Neutrophil (primary cell): ENCODE measurements at regions not wholly inside any gene's neighbourhood (a gene's known extent, or its start where the extent isn't known, plus 50 kb on each side); places are given as distances from the start of the nearest gene placed in this dataset.
"Not testable (repeated sequence)": the region's sequence is repeated elsewhere in the genome, so short reads cannot be mapped to it uniquely, and the experiment has no call there.

Experiments used
- H3K27ac ChIP-seq: fragments of 200-600 bp; sonication (generic); 2 replicates; pipeline ENCODE4 v1.5.1; 2016; ENCODE audit warnings: mild to moderate bottlenecking, moderate library complexity
- H3K27me3 ChIP-seq: fragments of 200-600 bp; sonication (generic); 2 replicates; pipeline ENCODE4 v1.6.0; 2016; ENCODE audit warnings: mild to moderate bottlenecking
- H3K36me3 ChIP-seq: fragments of 200-600 bp; sonication (generic); 2 replicates; pipeline ENCODE4 v1.5.1; 2017
- H3K4me1 ChIP-seq, 2 experiments: fragments of 200-600 bp in 1 of 2; sonication (generic) in 1 of 2; 1 replicate in 1 of 2; 2 replicates in 1 of 2; pipeline versions ENCODE4 v1.5.1 to v1.6.1; 2013 to 2016; ENCODE audit warnings: low read depth in 1 of 2, low read length in 1 of 2, mild to moderate bottlenecking in 1 of 2, moderate library complexity in 1 of 2; ENCODE audit not compliant: control insufficient read depth in 1 of 2, insufficient read depth in 1 of 2
- H3K4me3 ChIP-seq, 2 experiments: fragments of 200-600 bp in 1 of 2; sonication (generic) in 1 of 2; 1 replicate in 1 of 2; 2 replicates in 1 of 2; pipeline ENCODE4 v1.5.1; 2013 to 2016; ENCODE audit warnings: low read depth in 1 of 2, low read length in 1 of 2, mild to moderate bottlenecking in 1 of 2, moderate library complexity in 1 of 2
- H3K9me3 ChIP-seq: fragments of 200-600 bp; sonication (generic); 2 replicates; pipeline ENCODE4 v1.5.1; 2016
- TF ChIP-seq, protein P1 (sequence below): fragments of 200-600 bp; sonication (generic); IDR thresholded peaks from 2 replicates; pipeline ENCODE4 v1.5.1; 2016; ENCODE audit warnings: antibody characterized with exemption

DNA sequence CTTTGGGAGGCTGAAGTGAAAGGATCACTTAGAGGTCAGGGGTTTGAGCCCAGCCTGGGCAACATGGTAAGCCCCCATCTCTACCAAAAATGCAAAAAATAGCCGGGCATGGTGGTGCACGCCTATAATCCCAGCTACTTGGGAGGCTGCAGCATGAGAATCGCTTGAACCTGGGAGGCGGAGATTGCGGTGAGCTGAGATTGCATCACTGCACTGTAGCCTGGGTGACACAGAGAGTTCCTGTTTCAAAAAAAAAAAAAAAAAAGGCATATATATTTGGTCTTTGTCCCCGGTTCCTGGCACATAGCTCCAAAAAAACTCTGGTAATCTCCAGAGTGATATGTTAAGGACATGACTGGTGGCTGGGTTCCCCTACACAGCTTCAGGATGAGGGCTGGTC lies 147.3 kb downstream of the SEC23IP start:
- Histone ChIP-seq H3K4me3 (no peak overlapping the region), H3K36me3 (no peaks in the 10 kb centered on the region), H3K27me3 (no peaks in the 10 kb centered on the region), H3K9me3 (no peaks in the 10 kb centered on the region), H3K27ac (no peak overlapping the region), H3K4me1 (no peaks in the 10 kb centered on the region)
- TF ChIP-seq, protein P1, sequence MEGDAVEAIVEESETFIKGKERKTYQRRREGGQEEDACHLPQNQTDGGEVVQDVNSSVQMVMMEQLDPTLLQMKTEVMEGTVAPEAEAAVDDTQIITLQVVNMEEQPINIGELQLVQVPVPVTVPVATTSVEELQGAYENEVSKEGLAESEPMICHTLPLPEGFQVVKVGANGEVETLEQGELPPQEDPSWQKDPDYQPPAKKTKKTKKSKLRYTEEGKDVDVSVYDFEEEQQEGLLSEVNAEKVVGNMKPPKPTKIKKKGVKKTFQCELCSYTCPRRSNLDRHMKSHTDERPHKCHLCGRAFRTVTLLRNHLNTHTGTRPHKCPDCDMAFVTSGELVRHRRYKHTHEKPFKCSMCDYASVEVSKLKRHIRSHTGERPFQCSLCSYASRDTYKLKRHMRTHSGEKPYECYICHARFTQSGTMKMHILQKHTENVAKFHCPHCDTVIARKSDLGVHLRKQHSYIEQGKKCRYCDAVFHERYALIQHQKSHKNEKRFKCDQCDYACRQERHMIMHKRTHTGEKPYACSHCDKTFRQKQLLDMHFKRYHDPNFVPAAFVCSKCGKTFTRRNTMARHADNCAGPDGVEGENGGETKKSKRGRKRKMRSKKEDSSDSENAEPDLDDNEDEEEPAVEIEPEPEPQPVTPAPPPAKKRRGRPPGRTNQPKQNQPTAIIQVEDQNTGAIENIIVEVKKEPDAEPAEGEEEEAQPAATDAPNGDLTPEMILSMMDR = no peak

DNA sequence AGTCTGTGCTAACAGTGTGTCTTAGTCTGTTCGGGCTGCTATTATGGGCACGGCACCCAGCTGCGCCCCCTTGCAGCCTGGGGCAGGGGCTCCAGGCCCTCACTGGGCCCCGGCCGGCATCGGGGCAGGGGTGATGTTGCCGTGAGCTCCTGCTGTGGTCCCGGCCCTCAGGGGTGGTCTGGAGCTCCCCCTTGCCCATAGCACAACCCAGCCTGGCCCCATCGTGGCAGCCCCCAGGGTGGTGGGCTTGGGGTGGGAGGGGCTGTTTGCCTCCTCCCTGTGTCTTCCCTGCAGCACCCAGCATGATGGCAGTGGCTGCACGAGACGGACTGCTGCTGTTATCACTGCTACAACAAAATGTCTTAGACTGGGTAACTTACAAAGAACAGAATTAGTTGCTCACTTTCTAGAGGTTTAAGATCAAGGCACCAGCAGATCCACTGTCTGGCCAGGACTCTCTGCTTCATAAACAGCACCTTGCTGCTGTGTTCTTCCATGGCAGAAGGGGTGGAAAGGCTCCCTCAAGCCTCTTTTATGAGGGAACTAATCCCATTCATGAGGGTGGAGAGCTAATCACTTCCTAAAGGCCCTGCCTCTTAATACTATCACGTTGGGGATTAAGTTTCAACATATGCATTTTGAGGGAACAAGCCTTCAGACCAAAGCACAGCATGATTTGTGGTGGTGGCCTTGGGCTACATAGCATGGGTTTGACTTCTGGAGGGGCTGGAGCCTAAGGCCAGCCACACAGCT lies 149.5 kb downstream of the SEC23IP start:
- no peaks in the 10 kb centered on the region for H3K27me3 ChIP-seq
- H3K4me3 ChIP-seq = no peak overlapping the region
- no peaks in the 10 kb centered on the region for H3K9me3 ChIP-seq
- no peaks in the 10 kb centered on the region for H3K36me3 ChIP-seq
- TF ChIP-seq, protein P1 = no peak
- H3K4me1 ChIP-seq = no peaks in the 10 kb centered on the region
- no peak overlapping the region for H3K27ac ChIP-seq

DNA sequence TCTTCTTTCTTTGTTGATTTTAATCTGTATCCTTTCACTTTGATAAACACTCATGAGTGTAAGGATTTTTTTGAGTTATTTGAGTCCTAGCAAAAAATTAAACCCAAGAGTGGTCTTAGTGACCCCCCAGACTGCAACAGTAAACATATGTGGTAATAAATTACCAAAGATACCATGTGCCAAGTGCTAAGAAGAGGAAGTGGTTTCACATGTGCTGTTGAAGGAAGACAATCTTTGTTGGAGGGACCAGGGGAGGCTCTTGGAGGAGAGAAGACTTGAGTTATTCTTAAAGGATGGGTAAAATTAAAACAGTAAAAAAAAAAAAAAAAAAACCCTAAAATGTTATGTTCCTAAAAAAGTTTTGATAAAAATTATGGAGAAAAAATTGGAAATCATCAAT lies 150.2 kb downstream of the SEC23IP start:
- Histone ChIP-seq H3K27me3 (no peaks in the 10 kb centered on the region), H3K9me3 (no peaks in the 10 kb centered on the region), H3K27ac (no peak overlapping the region), H3K4me3 (no peak overlapping the region), H3K36me3 (no peaks in the 10 kb centered on the region), H3K4me1 (no peaks in the 10 kb centered on the region)
- TF ChIP-seq, protein P1 = no peak

DNA sequence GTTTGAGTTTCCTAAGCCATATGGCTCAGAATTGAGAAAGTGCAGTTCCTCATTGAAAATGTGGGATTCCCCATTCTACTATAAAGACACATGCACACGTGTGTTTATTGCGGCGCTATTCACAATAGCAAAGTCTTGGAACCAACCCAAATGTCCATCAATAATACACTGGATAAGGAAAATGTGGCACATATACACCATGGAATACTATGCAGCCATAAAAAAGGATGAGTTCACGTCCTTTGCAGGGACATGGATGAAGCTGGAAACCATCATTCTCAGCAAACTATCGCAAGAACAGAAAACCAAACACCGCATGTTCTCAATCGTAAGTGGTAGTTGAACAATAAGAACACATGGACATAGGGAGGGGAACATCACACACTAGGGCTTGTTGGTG lies 154.8 kb downstream of the SEC23IP start:
- H3K27ac ChIP-seq, H3K4me1 ChIP-seq, H3K27me3 ChIP-seq, H3K4me3 ChIP-seq, H3K9me3 ChIP-seq, H3K36me3 ChIP-seq: not testable (repeated sequence)

DNA sequence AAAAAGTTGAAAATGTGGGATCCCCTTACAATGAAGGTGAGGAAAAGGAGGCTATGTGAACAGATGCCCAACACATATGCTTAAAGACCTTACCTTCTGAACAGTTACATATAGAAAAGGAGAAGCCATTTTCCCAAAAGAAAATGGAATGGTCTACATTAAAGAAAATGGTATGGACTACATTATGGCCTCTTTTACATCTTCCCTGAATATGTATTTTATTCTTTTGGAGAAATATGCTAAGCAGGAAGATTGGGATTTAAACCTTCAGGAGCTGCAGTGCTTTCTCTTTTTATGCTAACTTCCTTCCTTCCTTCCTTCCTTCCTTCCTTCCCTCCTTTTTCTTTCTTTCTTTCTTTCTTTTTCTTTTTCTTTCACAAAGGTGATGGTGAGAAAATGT lies 155.4 kb downstream of the SEC23IP start:
- no peak overlapping the region for H3K4me3 ChIP-seq
- H3K27me3 ChIP-seq = peaks cover 3% of the 10 kb centered on the region
- H3K27ac ChIP-seq = no peak overlapping the region
- H3K36me3 ChIP-seq = no peaks in the 10 kb centered on the region
- TF ChIP-seq, protein P1 = no peak
- H3K4me1 ChIP-seq = no peaks in the 10 kb centered on the region
- H3K9me3 ChIP-seq = no peaks in the 10 kb centered on the region

DNA sequence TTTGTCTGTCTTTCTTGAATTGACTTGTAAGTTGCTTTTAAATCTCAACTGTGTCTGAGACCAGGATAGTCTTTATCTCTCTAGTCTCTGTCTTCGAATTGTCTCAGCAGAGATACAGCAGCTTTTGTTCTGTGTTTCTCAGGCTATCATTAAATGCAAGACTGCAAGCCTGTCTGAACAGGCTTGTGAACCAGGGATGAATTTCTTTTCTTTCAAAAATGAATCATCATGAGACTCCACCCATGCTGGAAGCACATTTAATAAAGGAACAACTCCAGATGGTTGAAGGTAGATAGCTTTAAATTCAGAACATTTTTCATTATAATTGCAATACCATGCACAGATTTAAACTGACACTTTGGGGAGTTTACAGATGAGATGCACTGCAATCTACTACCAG lies 155.9 kb downstream of the SEC23IP start:
- H3K9me3 ChIP-seq = no peaks in the 10 kb centered on the region
- peaks cover 3% of the 10 kb centered on the region for H3K27me3 ChIP-seq
- TF ChIP-seq, protein P1 = no peak
- H3K36me3 ChIP-seq = no peaks in the 10 kb centered on the region
- no peak overlapping the region for H3K4me3 ChIP-seq
- H3K4me1 ChIP-seq = no peaks in the 10 kb centered on the region
- no peak overlapping the region for H3K27ac ChIP-seq
